NCI-H2171 (cell line): ENCODE measurements at regions not wholly inside any gene's neighbourhood (a gene's known extent, or its start where the extent isn't known, plus 50 kb on each side); places are given as distances from the start of the nearest gene placed in this dataset.

ENCODE experiments used
- DNase-seq: peaks from one replicate; lab custom pipeline; 2025; lab: John Stamatoyannopoulos, UW

DNA sequence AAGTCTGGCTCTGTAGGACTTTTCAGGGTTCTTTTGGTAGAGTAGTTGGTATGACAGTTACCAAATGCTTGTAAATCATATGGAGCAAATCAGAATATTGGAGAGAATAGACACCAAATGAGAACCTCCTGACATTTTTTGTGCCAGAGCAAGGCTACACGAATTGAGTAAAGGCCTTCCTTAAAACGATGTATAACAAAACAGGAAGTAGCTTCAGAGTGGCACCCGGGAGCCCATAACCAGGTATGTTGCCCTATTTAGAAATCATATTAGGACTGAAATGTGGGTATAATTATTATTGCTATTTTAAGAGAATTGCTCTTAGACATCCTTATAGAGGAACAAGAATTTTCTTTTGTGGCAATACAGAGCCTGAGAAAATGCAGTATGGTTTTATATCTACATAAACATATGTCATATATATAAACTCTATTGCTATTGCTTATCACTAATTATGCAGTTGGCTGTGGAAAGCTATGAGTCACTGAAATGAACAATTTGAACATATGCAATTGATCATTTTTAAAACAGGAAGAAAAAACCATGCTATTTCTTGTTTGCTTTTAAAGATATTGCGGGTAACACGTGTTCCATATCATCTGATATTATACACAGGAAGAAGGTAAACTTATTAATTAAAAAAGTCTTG lies 197.4 kb upstream of the MTPN start:
- DNase-seq: no peak

GRCh38 chr7:136173874-136174273 lies 196.7 kb upstream of the MTPN start:
- no peak for DNase-seq

DNA sequence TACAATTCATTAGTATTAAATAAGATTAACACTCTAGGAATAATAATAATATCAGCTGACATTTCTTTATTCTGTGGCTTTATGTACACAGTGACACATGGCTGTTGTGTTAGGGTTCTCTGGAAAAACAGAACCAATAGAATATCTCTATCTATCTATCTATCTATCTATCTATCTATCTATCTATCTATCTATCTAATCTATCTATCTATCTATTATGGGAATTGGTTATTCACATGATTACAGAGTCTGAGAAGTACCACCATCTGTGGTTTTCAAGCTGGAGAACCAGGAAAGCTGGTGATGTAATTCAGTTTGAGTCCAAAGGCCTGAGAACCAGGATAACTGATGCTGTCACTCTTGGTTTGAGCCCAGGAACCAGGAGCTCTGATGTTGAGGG lies 194.1 kb upstream of the MTPN start:
- no peak for DNase-seq

DNA sequence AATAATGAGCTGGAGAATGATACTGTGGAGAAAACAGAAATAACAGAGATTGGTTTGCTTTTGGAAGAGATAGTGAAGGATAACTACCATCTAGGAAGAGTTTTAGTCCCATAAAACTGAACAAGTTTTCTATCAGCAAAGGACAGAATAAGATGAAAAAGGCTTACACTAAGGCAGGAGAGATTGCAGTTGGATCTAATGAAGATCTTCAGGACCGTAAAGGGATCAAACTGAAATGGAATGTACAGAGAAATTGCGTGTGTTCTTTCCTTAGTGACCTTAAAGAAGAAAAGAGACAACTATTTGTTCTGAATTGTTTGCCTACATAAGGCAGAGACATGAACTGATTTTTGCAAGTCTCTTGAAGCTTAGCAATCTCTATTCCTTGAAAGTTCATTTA lies 191.7 kb upstream of the MTPN start:
- DNase-seq: no peak

- no peak for DNase-seq
Observed at GRCh38 chr7:136167991-136168390, 190.8 kb upstream of the MTPN start.

DNA sequence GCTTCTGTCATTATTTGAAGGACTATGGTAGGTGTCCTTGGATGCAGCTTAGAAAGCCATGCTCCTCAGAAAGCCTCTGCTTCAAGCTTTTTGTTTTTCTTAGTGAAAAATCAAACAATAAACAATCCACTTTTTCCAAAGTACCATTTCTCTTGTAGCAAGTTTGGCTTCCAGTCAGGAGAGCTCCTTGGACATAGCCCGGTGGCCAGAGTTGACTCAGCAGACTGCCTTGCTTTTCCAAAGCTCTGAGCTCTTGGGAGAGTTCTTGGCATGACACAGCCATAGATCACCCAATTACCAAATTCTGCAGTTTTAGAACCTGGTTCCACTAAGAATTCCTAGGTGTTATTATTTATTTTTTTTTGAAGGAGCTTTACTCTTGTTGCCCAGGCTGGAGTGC lies 189.4 kb upstream of the MTPN start:
- no peak for DNase-seq

- no peak for DNase-seq
Observed at GRCh38 chr7:136163340-136163801, 186.2 kb upstream of the MTPN start.

DNA sequence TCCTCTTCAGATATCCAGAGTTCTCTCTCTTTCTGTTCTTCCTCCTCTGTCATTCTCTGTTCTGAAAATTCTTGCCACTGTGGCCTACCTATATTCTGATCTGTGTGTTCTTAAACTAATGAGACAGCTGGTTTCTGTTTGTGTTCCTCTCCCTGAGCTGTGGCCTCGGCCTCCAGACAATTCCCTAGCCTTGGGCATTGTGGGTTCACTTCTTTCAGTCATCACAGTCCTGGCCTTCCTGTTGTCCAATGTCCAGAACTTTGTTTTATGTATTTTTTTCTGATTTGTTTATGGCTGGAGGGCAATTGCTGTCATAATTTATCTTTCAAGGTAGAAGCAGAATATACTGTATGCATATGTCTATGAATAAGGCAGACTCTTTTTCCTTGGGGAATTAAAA lies 173.2 kb upstream of the MTPN start:
- no peak for DNase-seq

DNA sequence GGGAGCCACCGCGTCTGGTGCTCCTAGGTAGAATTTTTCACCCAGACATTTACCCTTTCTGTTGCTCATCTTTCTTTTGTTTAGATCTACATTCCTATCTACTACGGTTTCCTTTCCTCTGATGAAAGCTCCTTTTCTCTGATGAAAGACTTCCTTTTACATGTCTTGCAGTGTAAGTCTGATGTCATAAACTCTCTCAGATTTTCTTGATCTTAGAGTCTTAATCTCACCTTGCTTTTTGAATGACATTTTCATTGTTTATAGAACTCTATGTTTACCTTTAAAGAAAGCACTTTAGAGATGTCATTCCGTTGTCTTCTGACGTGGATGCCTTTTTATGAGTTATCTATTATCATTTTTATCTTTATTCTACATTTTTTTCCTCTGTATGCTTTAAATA lies 171.8 kb upstream of the MTPN start:
- no peak for DNase-seq

DNA sequence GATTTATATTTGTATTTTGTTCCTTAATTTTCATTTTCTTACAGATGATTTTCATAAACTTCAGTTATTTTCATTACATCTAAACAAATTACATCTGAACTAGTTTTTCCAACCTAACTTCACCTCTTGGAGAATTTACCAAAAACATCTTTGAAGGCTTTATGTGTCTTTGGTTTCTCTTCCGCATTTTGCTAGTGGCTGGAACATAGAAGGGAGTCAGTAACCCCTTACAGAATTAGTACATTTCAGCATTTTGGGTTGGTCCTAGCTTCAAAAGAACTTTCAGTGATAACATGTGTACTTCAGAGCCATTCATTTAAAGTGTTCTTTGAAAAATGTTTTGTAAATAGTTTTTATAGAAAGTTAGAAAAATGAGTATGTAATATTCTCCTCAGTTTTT lies 169.8 kb upstream of the MTPN start:
- DNase-seq: no peak

- DNase-seq: no peak
Observed at GRCh38 chr7:136144182-136144581, 167.0 kb upstream of the MTPN start.

GRCh38 chr7:136143271-136143670 lies 166.1 kb upstream of the MTPN start:
- no peak for DNase-seq

DNA sequence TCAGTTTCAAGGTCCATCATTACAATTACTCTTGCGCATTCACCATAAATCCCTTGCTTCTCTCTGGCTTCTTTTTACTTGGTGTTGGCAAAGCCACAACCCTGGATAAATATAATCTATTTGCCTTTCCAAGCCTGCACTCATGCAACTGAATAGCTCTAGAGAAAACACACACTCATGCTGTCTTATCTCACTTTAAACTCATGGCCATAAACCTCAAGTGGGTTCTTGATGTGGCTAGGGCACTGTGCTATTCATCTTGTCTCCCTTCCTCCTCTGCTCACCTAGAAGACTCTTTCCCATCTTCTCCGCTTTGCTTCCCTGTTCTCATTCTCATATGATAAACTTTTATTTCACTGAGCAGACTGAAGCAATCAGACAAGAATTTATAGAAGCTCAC lies 165.4 kb upstream of the MTPN start:
- no peak for DNase-seq

DNA sequence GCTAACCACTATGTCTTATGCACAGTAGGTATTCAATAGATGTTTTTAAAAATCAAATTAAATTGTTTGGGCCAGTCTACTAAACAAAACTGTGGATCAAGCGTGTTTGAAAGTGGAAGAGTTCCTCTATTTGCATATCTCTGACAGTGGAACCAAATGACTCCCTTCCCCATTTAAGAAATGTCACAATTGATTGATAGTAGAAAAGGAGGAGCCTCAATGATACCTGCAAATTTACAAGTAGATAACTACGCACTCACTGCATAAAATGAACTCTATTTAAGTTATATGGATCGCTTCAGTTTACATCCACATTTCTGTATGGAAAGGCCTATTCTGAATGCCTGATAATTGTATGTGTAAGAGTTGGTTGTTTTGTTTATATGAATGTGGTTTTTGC lies 163.3 kb upstream of the MTPN start:
- DNase-seq: no peak

DNA sequence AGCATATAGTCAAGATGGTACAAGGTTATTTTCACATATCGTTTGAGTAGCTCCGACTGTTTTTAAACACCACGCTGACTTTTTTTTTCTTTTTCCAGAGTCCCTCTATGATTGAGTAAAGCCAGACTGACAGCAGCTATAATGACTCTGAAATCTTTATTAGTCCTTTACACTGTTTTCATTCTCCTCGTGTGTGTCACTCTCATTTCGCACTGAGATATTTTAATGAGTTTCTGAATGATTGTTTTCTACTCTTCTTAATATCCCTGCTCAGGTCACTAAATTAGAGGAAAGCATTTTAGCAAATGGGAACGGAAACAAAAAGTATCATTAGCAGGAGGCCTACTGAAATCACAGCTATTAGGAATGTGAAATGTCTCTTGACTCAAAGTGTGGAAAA lies 162.3 kb upstream of the MTPN start:
- DNase-seq: no peak

DNA sequence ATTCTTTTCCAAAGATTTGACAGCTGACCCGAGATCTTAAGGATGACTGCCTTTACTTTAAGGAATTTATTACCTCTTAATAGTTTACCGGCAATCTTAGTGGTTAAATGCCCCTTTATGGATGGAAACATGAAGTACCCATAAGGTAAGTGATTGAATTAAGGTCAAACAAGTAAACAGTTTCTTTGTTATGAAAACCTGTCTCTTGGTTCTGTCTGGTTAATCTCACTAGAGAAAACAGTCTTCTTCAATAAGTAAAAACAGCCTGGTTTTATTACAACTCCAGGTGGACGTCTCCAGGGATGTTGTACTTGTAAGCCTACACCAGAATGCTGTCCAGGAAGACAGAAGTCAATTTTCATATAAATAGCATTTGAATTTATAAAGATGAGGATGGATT lies 161.8 kb upstream of the MTPN start:
- DNase-seq: no peak

DNA sequence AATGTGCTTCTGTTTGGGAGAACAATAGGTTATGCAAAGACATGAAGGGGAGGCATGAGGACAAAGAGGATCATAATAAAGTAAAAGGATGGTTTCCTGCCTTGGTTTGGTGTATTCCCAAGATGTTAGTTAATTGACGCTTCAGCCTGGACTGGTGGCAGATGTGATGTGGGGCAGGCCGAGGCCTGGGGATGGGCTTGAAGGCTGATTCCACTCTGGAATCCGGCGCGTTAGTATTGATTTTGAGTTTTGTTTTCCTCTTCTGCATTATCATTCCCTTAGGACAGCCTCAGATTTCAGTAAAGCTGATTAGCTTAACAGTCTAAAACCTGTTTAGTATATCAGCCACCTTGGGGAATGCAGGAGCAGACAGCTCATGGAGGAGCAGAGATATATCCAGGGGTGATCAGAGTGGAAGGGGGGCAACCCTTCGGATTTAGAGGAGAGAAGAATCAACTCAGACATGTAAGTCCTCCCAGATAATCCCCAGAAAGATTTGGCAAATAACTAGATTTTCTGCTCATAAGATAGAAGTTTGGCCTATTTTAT lies 159.8 kb upstream of the MTPN start:
- no peak for DNase-seq

DNA sequence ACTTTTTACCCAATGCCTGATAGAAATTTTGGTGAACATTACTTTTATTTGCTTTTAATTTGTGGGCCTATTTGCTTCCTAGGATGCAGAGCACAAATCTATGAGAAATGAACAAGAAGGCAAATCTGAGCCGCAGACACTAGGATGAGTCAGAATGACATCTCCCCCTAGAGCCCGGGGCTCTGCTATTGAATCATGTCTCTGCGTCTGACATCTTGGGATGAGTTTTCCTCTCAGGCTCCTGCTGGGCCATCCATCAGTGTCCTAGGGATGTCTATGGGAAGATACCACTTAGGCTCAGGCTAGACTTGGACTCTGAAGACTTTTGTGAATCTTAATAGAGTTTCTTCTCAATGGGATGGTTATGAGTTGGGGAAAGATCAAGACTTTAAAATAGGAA lies 157.3 kb upstream of the MTPN start:
- DNase-seq: no peak

- no peak for DNase-seq
Observed at GRCh38 chr7:136133551-136133950, 156.4 kb upstream of the MTPN start.

GRCh38 chr7:136131304-136131630 lies 154.1 kb upstream of the MTPN start:
- DNase-seq: no peak

GRCh38 chr7:136130511-136131303 lies 153.5 kb upstream of the MTPN start:
- DNase-seq: no peak

- no peak for DNase-seq
Observed at GRCh38 chr7:136128050-136128449, 150.9 kb upstream of the MTPN start.

GRCh38 chr7:136123352-136123751 lies 146.2 kb upstream of the MTPN start:
- no peak for DNase-seq

GRCh38 chr7:136122026-136122425 lies 144.9 kb upstream of the MTPN start:
- DNase-seq: no peak
